ENCODE measurements at regions not wholly inside any gene's neighbourhood (a gene's known extent, or its start where the extent isn't known, plus 50 kb on each side); places are given as distances from the start of the nearest gene placed in this dataset.

DNA sequence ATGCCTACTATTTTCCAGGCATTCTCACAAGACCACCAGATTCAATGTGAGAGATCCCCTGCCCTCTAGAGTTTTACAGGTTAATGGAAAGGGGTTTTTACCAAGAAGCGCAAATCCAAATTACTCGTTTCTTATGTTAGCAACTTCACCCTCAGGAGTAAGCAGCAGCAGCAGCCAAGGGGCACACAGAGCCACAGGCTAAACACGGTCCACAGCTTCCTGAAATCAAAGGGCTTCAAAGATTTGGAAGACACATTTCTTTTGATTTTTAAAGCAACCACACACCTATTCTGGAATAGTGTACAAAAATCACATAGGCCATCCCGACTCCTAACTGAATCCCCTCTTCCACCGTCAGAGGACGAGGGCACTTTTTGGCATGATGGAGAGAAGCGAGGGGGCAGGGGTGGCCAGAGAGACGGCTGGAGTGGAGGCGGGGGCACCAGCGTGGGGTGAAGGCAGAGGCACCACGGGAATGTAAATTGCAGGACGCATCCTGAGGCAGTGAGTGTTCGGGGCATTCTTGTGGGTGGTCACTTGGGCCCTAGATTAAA is 107.0 kb downstream of the ARF6 start:
- TF ChIP-seq EZH2 (IDR thresholded peaks at IDR 0.05; ENCODE audit: insufficient read depth, poor library complexity, severe bottlenecking) = no peak
- no peak for TF ChIP-seq EZH2phosphoT487 (IDR thresholded peaks at IDR 0.05; ENCODE audit: insufficient read depth, low read depth)
